Peyer's patch (tissue), 4 donors: ENCODE measurements at regions not wholly inside any gene's neighbourhood (a gene's known extent, or its start where the extent isn't known, plus 50 kb on each side); places are given as distances from the start of the nearest gene placed in this dataset.

Experiments used
- CTCF ChIP-seq, 6 experiments: fragments of 450-650 bp in 4 of 6; fragments of 200-600 bp in 2 of 6; sonication (generic) in 1 of 6; IDR thresholded peaks; one replicate each; pipeline ENCODE4 v1.5.1; 2017 to 2019; ENCODE audit warnings: antibody characterized with exemption in 6 of 6, mild to moderate bottlenecking in 3 of 6, moderate library complexity in 1 of 6
- POLR2A ChIP-seq, 2 donors: fragments of 450-650 bp; IDR thresholded peaks; one replicate each; pipeline ENCODE4 v1.5.1; 2017; ENCODE audit warnings: antibody characterized with exemption in 2 of 2, mild to moderate bottlenecking in 2 of 2, moderate library complexity in 2 of 2

DNA sequence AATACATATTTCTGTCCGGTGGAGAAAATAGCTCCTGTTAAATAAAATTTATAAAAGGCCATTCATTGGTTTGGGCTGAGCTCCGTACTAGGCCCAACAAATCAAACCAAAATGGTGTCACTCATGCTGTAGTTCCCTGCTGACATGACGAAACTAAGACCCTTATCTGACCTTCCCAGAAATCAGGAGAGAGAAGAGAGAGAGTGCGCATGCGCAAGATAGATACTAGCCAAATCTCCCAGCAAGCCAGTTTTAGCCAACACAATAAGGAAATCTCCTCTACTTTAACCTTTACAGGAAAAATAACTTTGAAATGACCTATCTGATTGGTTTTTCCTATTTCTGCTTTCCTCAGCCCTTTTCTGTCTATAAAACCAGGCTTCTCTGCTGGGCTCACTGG, 152.7 kb upstream of the RMST start:
- no peak for TF ChIP-seq CTCF (IDR thresholded peaks at IDR 0.05)
- no peak for TF ChIP-seq POLR2A (IDR thresholded peaks at IDR 0.05)
